HUES64 (cell line): ENCODE measurements at regions not wholly inside any gene's neighbourhood (a gene's known extent, or its start where the extent isn't known, plus 50 kb on each side); places are given as distances from the start of the nearest gene placed in this dataset.

Source experiments
- H3K27ac ChIP-seq: 2 replicates; pipeline ENCODE4 v1.7.0; 2013; ENCODE audit warnings: low read depth, low read length, inconsistent platforms
- H3K27me3 ChIP-seq: 2 replicates; pipeline ENCODE4 v1.6.1; 2013; ENCODE audit warnings: mild to moderate bottlenecking, low read length; ENCODE audit not compliant: insufficient read depth
- H3K36me3 ChIP-seq: 2 replicates; pipeline ENCODE4 v1.6.1; 2013; ENCODE audit warnings: mild to moderate bottlenecking, low read length; ENCODE audit not compliant: insufficient read depth
- H3K4me1 ChIP-seq: 2 replicates; pipeline ENCODE4 v1.6.1; 2013; ENCODE audit warnings: mild to moderate bottlenecking, low read length, moderate library complexity; ENCODE audit not compliant: insufficient read depth
- H3K4me3 ChIP-seq: 2 replicates; pipeline ENCODE4 v1.5.1; 2013; ENCODE audit warnings: mild to moderate bottlenecking, low read length, moderate library complexity
- H3K9ac ChIP-seq: 2 replicates; pipeline ENCODE4 v1.6.1; 2013; ENCODE audit warnings: mild to moderate bottlenecking, low read depth, low read length
- H3K9me3 ChIP-seq: 2 replicates; pipeline ENCODE4 v1.6.1; 2013; ENCODE audit warnings: low read depth, low read length; ENCODE audit not compliant: insufficient read depth
- WGBS: fragments of 150-250, 120-280 bp; methylation state at CpG from one replicate; pipeline ENCODE4 v1.1.7; 2013; ENCODE audit warnings: missing lambda C conversion rate; 5-methylcytosine and 5-hydroxymethylcytosine counted together

GRCh38 chr1:228809621-228810394 is 74.5 kb downstream of the RHOU start:
- Histone ChIP-seq H3K9ac (no peak overlapping the region), H3K36me3 (no peaks in the 10 kb centered on the region), H3K4me3 (no peak overlapping the region), H3K9me3 (no peaks in the 10 kb centered on the region), H3K4me1 (peaks cover 30% of the 10 kb centered on the region), H3K27ac (peak overlapping the region; percentile 27; the same call in 1 of the 2 replicates), H3K27me3 (no peaks in the 10 kb centered on the region)
- 43% methylated on average over 7 of the region's 7 CpGs for WGBS

DNA sequence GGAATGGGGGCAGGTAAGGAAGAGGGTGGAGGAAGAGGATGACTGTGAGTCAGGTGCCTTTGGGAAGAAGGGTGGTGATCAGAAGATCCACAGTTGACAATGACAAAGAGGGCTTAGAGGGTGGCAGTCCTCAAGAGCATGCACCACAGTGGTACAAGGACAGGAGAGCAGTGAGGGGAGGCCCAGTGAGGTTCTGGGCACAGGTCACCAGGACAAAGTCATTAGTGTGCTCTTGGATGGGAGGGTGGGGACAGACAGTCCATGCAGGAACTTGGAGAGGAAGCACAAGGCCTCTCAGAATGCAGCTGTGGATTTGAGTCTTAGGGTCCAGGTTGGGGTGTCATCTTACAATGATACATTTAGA is 75.1 kb downstream of the RHOU start:
- no peak overlapping the region for H3K4me3 ChIP-seq
- no peaks in the 10 kb centered on the region for H3K9me3 ChIP-seq
- peaks cover 25% of the 10 kb centered on the region for H3K4me1 ChIP-seq
- no peak overlapping the region for H3K9ac ChIP-seq
- H3K27ac ChIP-seq, result no peak overlapping the region
- no peaks in the 10 kb centered on the region for H3K27me3 ChIP-seq
- H3K36me3 ChIP-seq, result no peaks in the 10 kb centered on the region

GRCh38 chr1:228810878-228811711 is 75.8 kb downstream of the RHOU start:
- Histone ChIP-seq H3K27ac (no peak overlapping the region; the same call in 1 of the 2 replicates), H3K9ac (no peak overlapping the region), H3K27me3 (no peaks in the 10 kb centered on the region), H3K4me1 (peaks cover 22% of the 10 kb centered on the region), H3K9me3 (no peaks in the 10 kb centered on the region), H3K36me3 (no peaks in the 10 kb centered on the region), H3K4me3 (no peak overlapping the region)
- WGBS, result 78% methylated on average over 6 of the region's 6 CpGs

DNA sequence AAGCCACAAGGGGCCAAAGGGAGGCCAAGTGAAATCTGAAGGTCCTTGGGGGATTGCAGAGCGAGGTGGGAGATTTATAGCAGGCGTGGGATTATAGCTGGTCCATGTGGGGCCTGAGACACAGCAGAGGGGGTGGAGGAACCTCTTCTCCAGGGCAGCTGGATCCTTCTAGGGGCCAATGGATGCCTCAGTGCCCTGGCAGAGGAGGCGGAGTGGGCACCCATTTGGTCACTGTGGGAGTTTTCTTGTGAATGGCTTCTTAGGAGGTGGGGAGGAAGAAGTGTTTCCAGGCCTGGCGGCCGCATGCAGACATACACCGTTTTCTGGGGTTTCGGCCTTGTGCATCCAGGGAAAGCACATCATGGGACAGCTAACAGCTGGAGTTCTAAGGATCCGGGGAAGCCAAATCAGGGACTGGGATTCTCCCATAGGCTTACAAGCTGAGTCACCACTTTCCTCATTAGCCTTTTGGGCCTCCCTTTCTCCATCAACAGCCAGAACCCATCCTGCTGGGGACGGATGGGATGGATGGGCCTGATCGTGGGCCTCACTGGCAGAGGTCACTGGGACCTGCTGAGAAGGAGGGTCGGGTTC is 76.5 kb downstream of the RHOU start:
- Histone ChIP-seq H3K27me3 (no peaks in the 10 kb centered on the region), H3K27ac (no peak overlapping the region), H3K9me3 (no peaks in the 10 kb centered on the region), H3K36me3 (no peaks in the 10 kb centered on the region), H3K9ac (no peak overlapping the region), H3K4me1 (peaks cover 22% of the 10 kb centered on the region), H3K4me3 (no peak overlapping the region)
- 94% methylated on average over 11 of the region's 11 CpGs for WGBS

DNA sequence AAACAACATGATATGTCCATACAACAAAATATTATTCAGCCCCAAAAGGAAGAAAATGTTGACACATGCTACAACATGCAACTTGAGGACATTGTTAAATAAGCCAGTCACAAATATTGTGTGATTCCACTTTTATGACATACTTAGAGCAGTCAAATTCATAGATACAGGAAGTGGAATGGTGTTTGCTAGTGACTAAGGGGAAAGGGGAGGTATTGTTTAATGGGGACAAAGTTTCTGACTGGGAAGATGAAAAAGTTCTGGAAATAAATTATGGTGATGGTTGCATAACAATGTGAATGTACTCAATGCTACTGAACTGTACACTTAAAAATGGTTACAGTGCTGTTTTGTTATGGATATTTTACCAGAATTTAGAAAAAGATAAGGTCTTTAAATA is 77.7 kb downstream of the RHOU start:
- H3K4me1 ChIP-seq, result peaks cover 22% of the 10 kb centered on the region
- H3K27ac ChIP-seq, result no peak overlapping the region
- H3K27me3 ChIP-seq, result no peaks in the 10 kb centered on the region
- no peaks in the 10 kb centered on the region for H3K9me3 ChIP-seq
- H3K36me3 ChIP-seq, result no peaks in the 10 kb centered on the region
- H3K4me3 ChIP-seq, result no peak overlapping the region
- no peak overlapping the region for H3K9ac ChIP-seq

GRCh38 chr1:228814176-228814575 is 78.9 kb downstream of the RHOU start:
- H3K9ac ChIP-seq, result no peak overlapping the region
- peaks cover 20% of the 10 kb centered on the region for H3K4me1 ChIP-seq
- 74% methylated on average over 3 of the region's 4 CpGs for WGBS
- H3K27me3 ChIP-seq, result no peaks in the 10 kb centered on the region
- H3K36me3 ChIP-seq, result no peaks in the 10 kb centered on the region
- no peak overlapping the region for H3K4me3 ChIP-seq
- no peaks in the 10 kb centered on the region for H3K9me3 ChIP-seq
- H3K27ac ChIP-seq, result no peak overlapping the region

DNA sequence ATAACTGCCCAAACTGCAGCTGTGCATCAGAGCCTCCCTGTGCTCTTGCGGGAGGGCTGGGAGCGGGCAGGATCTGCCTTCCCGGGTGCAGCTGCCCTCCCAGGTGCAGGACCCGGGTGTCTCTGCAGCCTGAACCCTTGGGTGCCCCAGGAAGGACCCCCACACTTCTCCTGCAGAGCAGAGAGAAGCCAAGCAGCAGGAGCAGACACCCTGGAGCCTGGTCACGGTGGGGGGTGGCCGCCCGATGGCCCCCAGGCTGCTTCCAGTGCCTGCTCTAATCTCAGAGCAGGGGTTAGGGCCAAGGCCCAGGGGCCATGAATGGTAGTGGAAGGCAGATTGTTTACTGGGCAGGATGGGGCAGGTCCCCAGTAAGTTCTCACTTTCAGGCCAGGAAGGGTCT is 83.0 kb downstream of the RHOU start:
- H3K4me3 ChIP-seq, result no peak overlapping the region
- no peaks in the 10 kb centered on the region for H3K36me3 ChIP-seq
- H3K4me1 ChIP-seq, result peaks cover 6% of the 10 kb centered on the region; the same call in 1 of the 2 replicates
- no peaks in the 10 kb centered on the region for H3K27me3 ChIP-seq
- no peak overlapping the region for H3K27ac ChIP-seq
- H3K9ac ChIP-seq, result no peak overlapping the region
- 88% methylated on average over 7 of the region's 7 CpGs for WGBS
- no peaks in the 10 kb centered on the region for H3K9me3 ChIP-seq

DNA sequence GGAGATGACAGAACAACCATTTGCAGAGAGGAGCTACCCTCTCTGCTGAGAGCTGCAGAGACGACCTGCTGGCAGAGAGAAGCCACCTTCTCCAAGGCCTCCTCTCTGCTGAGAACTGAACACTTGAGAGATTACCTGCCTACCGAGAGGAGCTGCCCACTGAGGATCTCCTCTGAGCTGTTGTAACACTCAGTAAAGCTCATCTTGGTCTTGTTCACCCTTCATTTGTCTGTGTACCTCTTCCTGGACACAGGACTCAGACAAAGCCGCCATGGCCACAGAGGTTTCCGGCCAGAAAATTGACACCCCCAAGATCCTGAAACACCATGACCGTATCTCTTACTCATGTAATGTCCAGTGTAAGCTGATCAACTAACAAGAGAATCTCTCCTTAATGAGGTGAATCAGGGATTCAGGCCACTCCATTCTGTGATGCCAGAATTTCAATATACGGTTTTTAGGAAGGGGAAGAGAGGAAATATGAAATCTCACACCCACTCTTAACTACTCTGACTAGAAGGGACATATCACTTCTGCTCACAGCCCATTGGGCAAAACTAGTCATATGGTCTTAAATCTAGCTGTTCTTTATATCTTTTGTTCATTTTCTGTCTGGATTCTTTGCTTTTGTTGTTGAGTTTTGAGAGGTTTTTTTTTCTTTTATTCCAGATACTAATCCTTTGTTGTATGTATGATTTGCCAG is 83.8 kb downstream of the RHOU start:
- H3K27me3 ChIP-seq, result no peaks in the 10 kb centered on the region
- no peaks in the 10 kb centered on the region for H3K9me3 ChIP-seq
- no peak overlapping the region for H3K9ac ChIP-seq
- peaks cover 3% of the 10 kb centered on the region; the same call in 1 of the 2 replicates for H3K4me1 ChIP-seq
- no peaks in the 10 kb centered on the region for H3K36me3 ChIP-seq
- H3K4me3 ChIP-seq, result no peak overlapping the region
- whole genome bisulfite sequencing, result 93% methylated on average over 5 of the region's 6 CpGs
- no peak overlapping the region for H3K27ac ChIP-seq

DNA sequence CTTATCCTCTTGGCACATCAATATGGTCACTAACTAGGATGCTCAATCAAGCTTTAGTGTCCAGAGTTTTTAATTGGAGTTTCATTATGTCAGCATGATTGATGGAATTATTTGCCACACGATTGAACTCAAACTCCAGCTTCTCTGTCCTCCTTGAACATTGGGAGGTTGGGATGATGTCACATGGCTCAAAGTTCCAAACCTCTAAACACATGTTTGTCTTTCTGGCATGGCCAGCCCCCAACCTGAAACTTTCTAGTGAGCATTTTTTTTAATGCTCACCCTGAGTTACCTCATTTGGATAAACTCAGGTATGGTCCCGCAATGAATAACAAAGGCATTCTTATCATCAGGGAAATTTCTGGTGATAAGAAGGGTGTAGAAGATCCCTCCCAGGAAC is 86.0 kb downstream of the RHOU start:
- no peaks in the 10 kb centered on the region for H3K36me3 ChIP-seq
- no peak overlapping the region for H3K9ac ChIP-seq
- no peaks in the 10 kb centered on the region for H3K27me3 ChIP-seq
- no peak overlapping the region for H3K4me3 ChIP-seq
- H3K4me1 ChIP-seq, result no peaks in the 10 kb centered on the region
- no peaks in the 10 kb centered on the region for H3K9me3 ChIP-seq
- H3K27ac ChIP-seq, result no peak overlapping the region
- WGBS, result 100% methylated on average over 2 of the region's 2 CpGs

DNA sequence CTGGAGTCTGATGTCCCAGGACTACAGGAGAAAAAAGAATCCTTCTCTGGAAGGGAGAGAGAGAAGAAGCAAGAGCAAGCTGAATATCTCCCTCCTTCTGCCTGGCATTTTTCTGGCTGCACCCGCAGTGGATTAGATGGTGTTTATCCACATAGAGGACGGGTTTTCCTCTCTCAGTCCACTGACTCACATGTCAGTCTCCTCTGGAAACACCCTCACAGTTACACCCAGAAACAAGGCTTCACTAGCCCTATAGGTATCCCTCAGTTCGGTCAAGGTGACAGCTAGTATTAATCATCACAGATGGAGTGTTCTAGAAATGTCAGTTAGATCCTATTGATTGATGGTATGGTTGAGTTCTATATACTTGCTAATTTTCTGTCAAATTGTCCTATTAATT is 87.9 kb downstream of the RHOU start:
- 93% methylated on average over 3 of the region's 3 CpGs for WGBS

DNA sequence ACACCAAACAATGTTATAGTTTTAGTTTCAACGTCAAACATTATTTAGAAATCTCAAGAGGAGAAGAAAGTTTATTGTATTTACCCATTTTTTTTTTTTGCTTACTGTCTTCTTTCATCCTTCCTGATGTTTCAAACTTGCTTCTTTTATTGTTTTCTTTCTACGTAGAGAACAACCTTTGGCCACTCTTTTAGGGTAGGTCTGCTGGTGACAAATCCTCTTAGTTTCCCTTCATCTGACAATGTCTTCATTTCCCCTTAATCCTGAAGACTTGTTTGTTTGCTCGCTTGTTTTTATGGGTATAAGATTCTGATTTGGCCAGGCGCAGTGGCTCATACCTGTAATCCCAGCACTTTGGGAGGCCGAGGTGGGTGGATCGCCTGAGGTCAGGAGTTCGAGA is 89.1 kb downstream of the RHOU start:
- Histone ChIP-seq H3K9me3 (no peaks in the 10 kb centered on the region), H3K36me3 (no peaks in the 10 kb centered on the region), H3K9ac (no peak overlapping the region), H3K4me1 (peaks cover 12% of the 10 kb centered on the region), H3K27me3 (no peaks in the 10 kb centered on the region), H3K27ac (no peak overlapping the region), H3K4me3 (no peak overlapping the region)
- WGBS, result 96% methylated on average over 6 of the region's 7 CpGs

More for the DNA sequence above, 87.9 kb downstream of the RHOU start:
- H3K27ac ChIP-seq, result no peak overlapping the region
- H3K27me3 ChIP-seq, result no peaks in the 10 kb centered on the region
- H3K36me3 ChIP-seq, result no peaks in the 10 kb centered on the region
- H3K4me1 ChIP-seq, result peaks cover 12% of the 10 kb centered on the region
- H3K4me3 ChIP-seq, result no peak overlapping the region
- no peak overlapping the region for H3K9ac ChIP-seq
- no peaks in the 10 kb centered on the region for H3K9me3 ChIP-seq
